CD4-positive, CD25-positive, alpha-beta regulatory T cell (primary cell): ENCODE measurements at regions not wholly inside any gene's neighbourhood (a gene's known extent, or its start where the extent isn't known, plus 50 kb on each side); places are given as distances from the start of the nearest gene placed in this dataset.

Experiments
- ATAC-seq, 2 donors: fragments of 150-1000 bp; cut with Tn5 transposase; one replicate each; pipeline ENCODE4 v1.10.0; 2021; ENCODE audit warnings: low read depth in 2 of 2, moderate number of reproducible peaks in 2 of 2, moderate library complexity in 1 of 2
- DNase-seq, 3 donors: peaks; one replicate each; pipeline versions ENCODE4 v3.0.0 to v3.0.0-alpha.2; 2012 to 2022; ENCODE audit warnings: mixed read lengths in 1 of 3
- H3K27ac ChIP-seq: one replicate; pipeline ENCODE4 v1.7.0; 2013; ENCODE audit warnings: mild to moderate bottlenecking, low read length; ENCODE audit not compliant: insufficient read depth, poor library complexity, severe bottlenecking
- H3K27me3 ChIP-seq: one replicate; pipeline ENCODE4 v1.7.0; 2013; ENCODE audit warnings: low read length; ENCODE audit not compliant: control insufficient read depth, insufficient read depth
- H3K36me3 ChIP-seq: one replicate; pipeline ENCODE4 v1.7.0; 2013; ENCODE audit warnings: mild to moderate bottlenecking, low read length, moderate library complexity; ENCODE audit not compliant: control insufficient read depth, insufficient read depth
- H3K4me1 ChIP-seq: 2 replicates; pipeline ENCODE4 v1.7.0; 2013; ENCODE audit warnings: mild to moderate bottlenecking, low read length; ENCODE audit not compliant: insufficient read depth, control insufficient read depth, poor library complexity, severe bottlenecking
- H3K4me3 ChIP-seq: one replicate; pipeline ENCODE4 v1.7.0; 2013; ENCODE audit warnings: low read depth, mild to moderate bottlenecking, low read length, moderate library complexity
- H3K9me3 ChIP-seq, 2 experiments: 1 replicate in 1 of 2; 2 replicates in 1 of 2; pipeline ENCODE4 v1.7.0; 2013; ENCODE audit warnings: low read length in 2 of 2, mild to moderate bottlenecking in 1 of 2, moderate library complexity in 1 of 2; ENCODE audit not compliant: control insufficient read depth in 2 of 2
- H3K27ac Mint-ChIP-seq, 3 donors: one replicate each; pipeline ENCODE4 v1.8.0; 2020 to 2022; ENCODE audit warnings: mild to moderate bottlenecking in 3 of 3, mixed read lengths in 3 of 3, moderate library complexity in 2 of 3
- H3K27me3 Mint-ChIP-seq: one replicate; pipeline ENCODE4 v1.8.0; 2022; ENCODE audit warnings: mild to moderate bottlenecking, mixed read lengths
- H3K36me3 Mint-ChIP-seq: one replicate; pipeline ENCODE4 v1.8.0; 2020; ENCODE audit warnings: mixed read lengths
- H3K4me1 Mint-ChIP-seq, 4 donors: one replicate each; pipeline ENCODE4 v1.8.0; 2020 to 2022; ENCODE audit warnings: mixed read lengths in 4 of 4, mild to moderate bottlenecking in 1 of 4
- H3K4me3 Mint-ChIP-seq, 4 donors: one replicate each; pipeline ENCODE4 v1.8.0; 2020 to 2022; ENCODE audit warnings: mild to moderate bottlenecking in 4 of 4, mixed read lengths in 4 of 4, moderate library complexity in 3 of 4
- H3K9me3 Mint-ChIP-seq, 7 donors: one replicate each; pipeline ENCODE4 v1.8.0; 2020 to 2022; ENCODE audit warnings: mixed read lengths in 7 of 7, mild to moderate bottlenecking in 3 of 7, moderate library complexity in 2 of 7

- no peak overlapping the region for H3K27ac ChIP-seq
- H3K4me3 ChIP-seq: no peak overlapping the region
- no peaks in the 10 kb centered on the region for H3K27me3 ChIP-seq
- Mint-ChIP-seq H3K4me3 (no peak overlapping the region), H3K9me3 (peaks cover 1 to 52% (median 16%) of the 10 kb centered on the region in 7 donors), H3K4me1 (no peaks in the 10 kb centered on the region), H3K27me3 (no peaks in the 10 kb centered on the region), H3K36me3 (no peaks in the 10 kb centered on the region), H3K27ac (no peak overlapping the region)
- H3K4me1 ChIP-seq: no peaks in the 10 kb centered on the region
- no peak for DNase-seq
- H3K36me3 ChIP-seq: no peaks in the 10 kb centered on the region
- peaks cover 0 to 8% of the 10 kb centered on the region in 2 experiments for H3K9me3 ChIP-seq
- ATAC-seq: no peak
Observed at GRCh38 chr16:62213763-62214162, 177.5 kb upstream of the CDH8 start.

- no peak overlapping the region for H3K27ac ChIP-seq
- Mint-ChIP-seq H3K27ac (no peak overlapping the region), H3K9me3 (peaks cover 3 to 40% (median 13%) of the 10 kb centered on the region in 7 donors), H3K36me3 (no peaks in the 10 kb centered on the region), H3K27me3 (no peaks in the 10 kb centered on the region), H3K4me3 (no peak overlapping the region), H3K4me1 (no peaks in the 10 kb centered on the region)
- H3K4me1 ChIP-seq: no peaks in the 10 kb centered on the region
- DNase-seq (no peak), ATAC-seq (no peak)
- H3K36me3 ChIP-seq: no peaks in the 10 kb centered on the region
- no peak overlapping the region for H3K4me3 ChIP-seq
- peaks cover 2 to 8% of the 10 kb centered on the region in 2 experiments for H3K9me3 ChIP-seq
- no peaks in the 10 kb centered on the region for H3K27me3 ChIP-seq
Observed at GRCh38 chr16:62208934-62209333, 172.7 kb upstream of the CDH8 start.

- Mint-ChIP-seq H3K9me3 (peaks cover 2 to 39% (median 6%) of the 10 kb centered on the region in 7 donors), H3K4me3 (no peak overlapping the region), H3K4me1 (no peaks in the 10 kb centered on the region), H3K27me3 (no peaks in the 10 kb centered on the region), H3K27ac (no peak overlapping the region), H3K36me3 (no peaks in the 10 kb centered on the region)
- Histone ChIP-seq H3K4me1 (no peaks in the 10 kb centered on the region), H3K27ac (no peak overlapping the region), H3K4me3 (no peak overlapping the region), H3K27me3 (no peaks in the 10 kb centered on the region), H3K36me3 (no peaks in the 10 kb centered on the region), H3K9me3 (peaks cover 0 to 4% of the 10 kb centered on the region in 2 experiments)
- ATAC-seq: no peak
- no peak for DNase-seq
Observed at GRCh38 chr16:62205459-62205858, 169.2 kb upstream of the CDH8 start.

GRCh38 chr16:62201911-62202310 lies 165.7 kb upstream of the CDH8 start:
- no peaks in the 10 kb centered on the region for H3K4me1 ChIP-seq
- Mint-ChIP-seq H3K27me3 (no peaks in the 10 kb centered on the region), H3K4me1 (no peaks in the 10 kb centered on the region), H3K36me3 (no peaks in the 10 kb centered on the region), H3K9me3 (peaks cover 2 to 31% (median 9%) of the 10 kb centered on the region in 7 donors), H3K4me3 (no peak overlapping the region), H3K27ac (no peak overlapping the region)
- H3K27ac ChIP-seq: no peak overlapping the region
- H3K9me3 ChIP-seq: peaks cover 0 to 4% of the 10 kb centered on the region in 2 experiments
- no peaks in the 10 kb centered on the region for H3K36me3 ChIP-seq
- DNase-seq: no peak
- H3K4me3 ChIP-seq: no peak overlapping the region
- no peak for ATAC-seq
- no peaks in the 10 kb centered on the region for H3K27me3 ChIP-seq

- Mint-ChIP-seq H3K4me3 (no peak overlapping the region), H3K27me3 (no peaks in the 10 kb centered on the region), H3K36me3 (no peaks in the 10 kb centered on the region), H3K4me1 (no peaks in the 10 kb centered on the region), H3K9me3 (peaks cover 1 to 19% (median 5%) of the 10 kb centered on the region in 7 donors), H3K27ac (no peak overlapping the region)
- Histone ChIP-seq H3K4me1 (no peaks in the 10 kb centered on the region), H3K27ac (no peak overlapping the region), H3K9me3 (peaks cover 0 to 5% of the 10 kb centered on the region in 2 experiments), H3K27me3 (no peaks in the 10 kb centered on the region), H3K36me3 (no peaks in the 10 kb centered on the region), H3K4me3 (no peak overlapping the region)
- no peak for ATAC-seq
- DNase-seq: no peak
Observed at GRCh38 chr16:62194828-62195227, 158.6 kb upstream of the CDH8 start.

- Histone ChIP-seq H3K9me3 (peaks cover 5 to 7% of the 10 kb centered on the region in 2 experiments), H3K36me3 (no peaks in the 10 kb centered on the region), H3K4me3 (no peak overlapping the region), H3K4me1 (no peaks in the 10 kb centered on the region), H3K27ac (no peak overlapping the region), H3K27me3 (no peaks in the 10 kb centered on the region)
- no peak for DNase-seq
- Mint-ChIP-seq H3K27me3 (no peaks in the 10 kb centered on the region), H3K36me3 (no peaks in the 10 kb centered on the region), H3K4me1 (no peaks in the 10 kb centered on the region), H3K27ac (no peak overlapping the region), H3K4me3 (no peak overlapping the region), H3K9me3 (peaks cover 0 to 20% (median 9%) of the 10 kb centered on the region in 7 donors)
- ATAC-seq: no peak
Observed at GRCh38 chr16:62190426-62190825, 154.2 kb upstream of the CDH8 start.

GRCh38 chr16:62177351-62178203 lies 141.3 kb upstream of the CDH8 start:
- H3K36me3 Mint-ChIP-seq: no peaks in the 10 kb centered on the region
- Histone ChIP-seq H3K4me1 (no peaks in the 10 kb centered on the region), H3K36me3 (no peaks in the 10 kb centered on the region), H3K27ac (no peak overlapping the region), H3K4me3 (no peak overlapping the region), H3K9me3 (peaks cover 4 to 9% of the 10 kb centered on the region in 2 experiments), H3K27me3 (no peaks in the 10 kb centered on the region)
- ATAC-seq (no peak), DNase-seq (no peak)
- no peak overlapping the region for H3K27ac Mint-ChIP-seq
- peaks cover 0 to 26% (median 8%) of the 10 kb centered on the region in 7 donors for H3K9me3 Mint-ChIP-seq
- H3K4me1 Mint-ChIP-seq: no peaks in the 10 kb centered on the region
- H3K27me3 Mint-ChIP-seq: no peaks in the 10 kb centered on the region
- no peak overlapping the region for H3K4me3 Mint-ChIP-seq

- H3K4me3 Mint-ChIP-seq: no peak overlapping the region
- Histone ChIP-seq H3K36me3 (no peaks in the 10 kb centered on the region), H3K27ac (no peak overlapping the region), H3K9me3 (peaks cover 7 to 9% of the 10 kb centered on the region in 2 experiments), H3K27me3 (no peaks in the 10 kb centered on the region), H3K4me3 (no peak overlapping the region), H3K4me1 (no peaks in the 10 kb centered on the region)
- ATAC-seq (no peak), DNase-seq (no peak)
- H3K27me3 Mint-ChIP-seq: no peaks in the 10 kb centered on the region
- no peaks in the 10 kb centered on the region for H3K4me1 Mint-ChIP-seq
- no peaks in the 10 kb centered on the region for H3K36me3 Mint-ChIP-seq
- no peak overlapping the region for H3K27ac Mint-ChIP-seq
- peaks cover 4 to 38% (median 11%) of the 10 kb centered on the region in 7 donors for H3K9me3 Mint-ChIP-seq
Observed at GRCh38 chr16:62170642-62171041, 134.4 kb upstream of the CDH8 start.
